GM21360 (cell line): ENCODE measurements at regions not wholly inside any gene's neighbourhood (a gene's known extent, or its start where the extent isn't known, plus 50 kb on each side); places are given as distances from the start of the nearest gene placed in this dataset.

Experiments used
- ATAC-seq: cut with Tn5 transposase; IDR thresholded peaks from one replicate; pipeline ENCODE4 v1.9.1; 2021; ENCODE audit warnings: mild to moderate bottlenecking, moderate library complexity; ENCODE audit not compliant: unreplicated experiment

GRCh38 chrX:19172741-19173140 is 50.5 kb upstream of the ADGRG2 start:
- no peak for ATAC-seq

- ATAC-seq, result no peak
Measured at GRCh38 chrX:19174401-19175025, 52.2 kb upstream of the ADGRG2 start.

- ATAC-seq, result no peak
Measured at GRCh38 chrX:19176901-19177630, 54.8 kb upstream of the ADGRG2 start.

- no peak for ATAC-seq
Measured at GRCh38 chrX:19177721-19178120, 55.5 kb upstream of the ADGRG2 start.

- no peak for ATAC-seq
Measured at GRCh38 chrX:19178402-19178801, 56.1 kb upstream of the ADGRG2 start.

- ATAC-seq, result no peak
Measured at GRCh38 chrX:19179389-19179788, 57.1 kb upstream of the ADGRG2 start.

GRCh38 chrX:19181345-19181744 is 59.1 kb upstream of the ADGRG2 start:
- ATAC-seq, result no peak

GRCh38 chrX:19182785-19183184 is 60.5 kb upstream of the ADGRG2 start:
- ATAC-seq, result no peak

- no peak for ATAC-seq
Measured at GRCh38 chrX:19183761-19184477, 61.7 kb upstream of the ADGRG2 start.

- ATAC-seq, result no peak
Measured at GRCh38 chrX:19188566-19188965, 66.3 kb upstream of the ADGRG2 start.

- ATAC-seq, result no peak
Measured at GRCh38 chrX:19190902-19191301, 68.6 kb upstream of the ADGRG2 start.

GRCh38 chrX:19193565-19193964 is 71.3 kb upstream of the ADGRG2 start:
- no peak for ATAC-seq

GRCh38 chrX:19194285-19195242 is 72.3 kb upstream of the ADGRG2 start:
- ATAC-seq, result peak; percentile 55

GRCh38 chrX:19195243-19195610 is 73.0 kb upstream of the ADGRG2 start:
- ATAC-seq, result peak; percentile 50

GRCh38 chrX:19198473-19198872 is 76.2 kb upstream of the ADGRG2 start:
- ATAC-seq, result no peak

- ATAC-seq, result no peak
Measured at GRCh38 chrX:19202171-19202570, 79.9 kb upstream of the ADGRG2 start.

GRCh38 chrX:19204636-19205035 is 82.4 kb upstream of the ADGRG2 start:
- ATAC-seq, result no peak

GRCh38 chrX:19212037-19212436 is 89.8 kb upstream of the ADGRG2 start:
- no peak for ATAC-seq

GRCh38 chrX:19213610-19214152 is 91.4 kb upstream of the ADGRG2 start:
- no peak for ATAC-seq

- no peak for ATAC-seq
Measured at GRCh38 chrX:19214311-19214710, 92.0 kb upstream of the ADGRG2 start.

- ATAC-seq, result no peak
Measured at GRCh38 chrX:19225909-19226308, 103.6 kb upstream of the ADGRG2 start.
